Vagina (tissue), 2 donors: ENCODE measurements at regions not wholly inside any gene's neighbourhood (a gene's known extent, or its start where the extent isn't known, plus 50 kb on each side); places are given as distances from the start of the nearest gene placed in this dataset.
"Not testable (repeated sequence)": the region's sequence is repeated elsewhere in the genome, so short reads cannot be mapped to it uniquely, and the experiment has no call there.

ENCODE experiments used
- DNase-seq, 2 donors: peaks; one replicate each; pipeline ENCODE4 v3.0.0-alpha.2; 2017; ENCODE audit errors: extremely low spot score in 2 of 2
- H3K27ac ChIP-seq: fragments of 200-600 bp; sonication (generic); one replicate; pipeline ENCODE4 v1.5.1; 2019
- H3K27me3 ChIP-seq: fragments of 200-600 bp; sonication (generic); one replicate; pipeline ENCODE4 v1.5.1; 2019
- H3K36me3 ChIP-seq, 2 donors: fragments of 200-600 bp; sonication (generic); one replicate each; pipeline ENCODE4 v1.5.1; 2017 to 2019
- H3K4me1 ChIP-seq: fragments of 200-600 bp; sonication (generic); one replicate; pipeline ENCODE4 v1.5.1; 2019
- H3K4me3 ChIP-seq, 2 donors: fragments of 200-600 bp; sonication (generic); 1 replicate in 1 of 2; 2 replicates in 1 of 2; pipeline ENCODE4 v1.5.1; 2016 to 2019
- H3K9me3 ChIP-seq: fragments of 200-600 bp; sonication (generic); one replicate; pipeline ENCODE4 v1.5.1; 2019
- CTCF ChIP-seq, 3 experiments: fragments of 450-650 bp in 2 of 3; fragments of 200-600 bp in 1 of 3; sonication (generic) in 1 of 3; IDR thresholded peaks; one replicate each; pipeline ENCODE4 v1.5.1; 2017 to 2019; ENCODE audit warnings: antibody characterized with exemption in 3 of 3, mild to moderate bottlenecking in 2 of 3, moderate library complexity in 2 of 3
- POLR2A ChIP-seq, 2 donors: fragments of 450-650 bp; IDR thresholded peaks; one replicate each; pipeline ENCODE4 v1.6.1; 2017; ENCODE audit warnings: antibody characterized with exemption in 2 of 2, mild to moderate bottlenecking in 2 of 2, moderate library complexity in 2 of 2
- POLR2AphosphoS5 ChIP-seq, 2 donors: sonication (generic); formaldehyde crosslinking; IDR thresholded peaks; one replicate each; pipeline ENCODE4 v1.9.0; 2017; ENCODE audit warnings: antibody characterized with exemption in 2 of 2, mild to moderate bottlenecking in 2 of 2, low read depth in 1 of 2; ENCODE audit not compliant: insufficient read depth in 1 of 2
- intact Hi-C: fragments of 100-400 bp; cut with DNase I; formaldehyde crosslinking; loops from one replicate; pipeline ENCODE4 v1.15.1; 2023

DNA sequence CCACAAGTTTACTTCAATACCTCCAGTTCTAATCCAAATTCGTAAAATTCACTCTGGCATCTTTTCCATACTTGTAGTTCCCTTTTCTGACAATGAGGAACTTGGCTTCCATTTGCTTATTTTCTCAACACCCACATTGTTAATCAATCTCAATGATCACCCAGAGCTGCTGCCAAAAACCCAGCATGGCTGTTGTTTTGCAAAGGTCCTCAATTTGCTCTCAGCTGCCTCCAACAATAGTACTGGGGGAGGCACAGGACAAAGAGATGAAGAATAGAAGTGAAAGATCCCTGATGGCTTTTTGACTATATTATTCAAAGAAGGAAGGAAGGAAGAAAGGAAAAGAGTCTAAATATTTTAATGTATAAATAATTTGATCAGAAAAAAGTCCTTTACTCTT is 847.8 kb downstream of the RAPGEF2 start:
- intact Hi-C loops: no loop called here
- Histone ChIP-seq H3K9me3 (no peaks in the 10 kb centered on the region), H3K27me3 (no peaks in the 10 kb centered on the region), H3K27ac (no peak overlapping the region), H3K36me3 (no peaks in the 10 kb centered on the region), H3K4me3 (no peak overlapping the region), H3K4me1 (no peaks in the 10 kb centered on the region)
- no peak for TF ChIP-seq CTCF (IDR thresholded peaks at IDR 0.05)
- TF ChIP-seq POLR2A (IDR thresholded peaks at IDR 0.05): no peak
- no peak for TF ChIP-seq POLR2AphosphoS5 (IDR thresholded peaks at IDR 0.05; ENCODE audit: insufficient read depth in 1 of 2, low read depth in 1 of 2)
- DNase-seq: no peak

GRCh38 chr4:159966746-159967145 is 863.9 kb downstream of the RAPGEF2 start:
- DNase-seq: no peak
- H3K4me1 ChIP-seq: no peaks in the 10 kb centered on the region
- H3K4me3 ChIP-seq: no peak overlapping the region
- TF ChIP-seq CTCF (IDR thresholded peaks at IDR 0.05): no peak
- no peak for TF ChIP-seq POLR2AphosphoS5 (IDR thresholded peaks at IDR 0.05; ENCODE audit: insufficient read depth in 1 of 2, low read depth in 1 of 2)
- no peak for TF ChIP-seq POLR2A (IDR thresholded peaks at IDR 0.05)
- H3K36me3 ChIP-seq: no peaks in the 10 kb centered on the region
- no peaks in the 10 kb centered on the region for H3K9me3 ChIP-seq
- no peaks in the 10 kb centered on the region for H3K27me3 ChIP-seq
- intact Hi-C loops: no loop called here
- no peak overlapping the region for H3K27ac ChIP-seq

DNA sequence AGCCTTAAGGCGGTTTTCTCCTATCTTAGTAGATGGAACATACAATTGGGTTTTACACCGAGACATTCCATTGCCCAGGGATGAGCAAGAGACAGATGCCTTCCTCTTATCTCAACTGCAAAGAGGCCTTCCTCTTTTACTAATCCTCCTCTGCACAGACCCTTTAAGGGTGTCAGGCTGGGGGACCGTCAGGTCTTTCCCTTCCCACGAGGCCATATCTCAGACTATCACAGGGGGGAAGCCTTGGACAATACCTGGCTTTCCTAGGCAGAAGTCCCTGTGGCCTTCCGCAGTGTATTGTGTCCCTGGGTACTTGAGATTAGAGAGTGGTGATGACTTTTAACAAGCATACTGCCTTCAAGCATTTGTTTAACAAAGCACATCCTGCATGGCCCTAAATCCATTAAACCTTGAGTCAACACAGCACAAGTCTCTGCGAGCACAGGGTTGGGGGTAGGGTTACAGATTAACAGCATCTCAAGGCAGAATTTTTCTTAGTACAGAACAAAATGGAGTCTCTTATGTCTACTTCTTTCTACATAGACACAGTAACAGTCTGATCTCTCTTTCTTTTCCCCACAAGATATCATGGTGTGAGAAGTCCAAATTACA is 874.1 kb downstream of the RAPGEF2 start:
- DNase-seq, H3K27ac ChIP-seq, H3K4me1 ChIP-seq, H3K4me3 ChIP-seq, intact Hi-C loops, H3K36me3 ChIP-seq, H3K9me3 ChIP-seq, H3K27me3 ChIP-seq: not testable (repeated sequence)

- no peak for DNase-seq
- H3K9me3 ChIP-seq: no peaks in the 10 kb centered on the region
- H3K4me1 ChIP-seq: no peaks in the 10 kb centered on the region
- H3K36me3 ChIP-seq: no peaks in the 10 kb centered on the region
- H3K27me3 ChIP-seq: no peaks in the 10 kb centered on the region
- intact Hi-C loops: no loop called here
- no peak overlapping the region for H3K4me3 ChIP-seq
- TF ChIP-seq POLR2A (IDR thresholded peaks at IDR 0.05) (no peak), CTCF (IDR thresholded peaks at IDR 0.05) (no peak), POLR2AphosphoS5 (IDR thresholded peaks at IDR 0.05; ENCODE audit: insufficient read depth in 1 of 2, low read depth in 1 of 2) (no peak)
- no peak overlapping the region for H3K27ac ChIP-seq
Observed at GRCh38 chr4:159977907-159978617, 875.2 kb downstream of the RAPGEF2 start.

DNA sequence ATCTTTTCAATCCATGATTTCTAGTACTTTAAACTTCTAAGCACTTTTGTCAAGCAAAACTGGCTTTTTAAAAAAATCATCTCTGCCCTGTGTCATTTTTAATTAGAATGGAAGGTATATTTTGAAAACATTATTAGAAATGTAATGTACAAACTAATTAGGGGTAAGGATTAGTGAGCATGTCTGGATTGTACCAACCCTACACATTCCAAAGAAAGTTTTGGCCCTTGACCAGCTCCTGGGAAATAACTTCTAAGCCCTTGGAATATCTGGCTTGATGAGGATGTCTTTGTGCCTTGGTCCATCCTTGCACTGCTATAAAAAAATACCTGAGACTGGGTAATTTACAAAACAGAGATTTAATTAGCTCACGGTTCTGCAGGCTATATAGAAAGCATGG is 876.5 kb downstream of the RAPGEF2 start:
- H3K27me3 ChIP-seq: no peaks in the 10 kb centered on the region
- no peaks in the 10 kb centered on the region for H3K9me3 ChIP-seq
- no peaks in the 10 kb centered on the region for H3K36me3 ChIP-seq
- TF ChIP-seq POLR2A (IDR thresholded peaks at IDR 0.05) (no peak), POLR2AphosphoS5 (IDR thresholded peaks at IDR 0.05; ENCODE audit: insufficient read depth in 1 of 2, low read depth in 1 of 2) (no peak), CTCF (IDR thresholded peaks at IDR 0.05) (no peak)
- H3K4me1 ChIP-seq: no peaks in the 10 kb centered on the region
- H3K4me3 ChIP-seq: no peak overlapping the region
- no peak for DNase-seq
- intact Hi-C loops: no loop called here
- H3K27ac ChIP-seq: no peak overlapping the region
